SW 1271 (cell line): ENCODE measurements at regions not wholly inside any gene's neighbourhood (a gene's known extent, or its start where the extent isn't known, plus 50 kb on each side); places are given as distances from the start of the nearest gene placed in this dataset.

ENCODE experiments used
- DNase-seq, 2 experiments: peaks; one replicate each; lab custom pipeline; 2025; lab: John Stamatoyannopoulos, UW

- DNase-seq = no peak
These were observed 419.3 kb upstream of the ADAMTS16 start for GRCh38 chr5:4720831-4721230.

GRCh38 chr5:4722886-4723285, 417.2 kb upstream of the ADAMTS16 start:
- DNase-seq = no peak

- no peak for DNase-seq
These were observed 414.5 kb upstream of the ADAMTS16 start for GRCh38 chr5:4725594-4725993.

- no peak for DNase-seq
These were observed 409.9 kb upstream of the ADAMTS16 start for GRCh38 chr5:4730279-4730678.

GRCh38 chr5:4734348-4734747, 405.8 kb upstream of the ADAMTS16 start:
- DNase-seq = no peak

GRCh38 chr5:4735261-4735660, 404.9 kb upstream of the ADAMTS16 start:
- no peak for DNase-seq

GRCh38 chr5:4737868-4738267, 402.3 kb upstream of the ADAMTS16 start:
- DNase-seq = no peak

- no peak for DNase-seq
These were observed 401.8 kb upstream of the ADAMTS16 start for GRCh38 chr5:4738298-4738697.

GRCh38 chr5:4740156-4740555, 400.0 kb upstream of the ADAMTS16 start:
- DNase-seq = no peak

GRCh38 chr5:4758550-4758949, 381.6 kb upstream of the ADAMTS16 start:
- DNase-seq = no peak

- no peak for DNase-seq
These were observed 381.1 kb upstream of the ADAMTS16 start for GRCh38 chr5:4758996-4759395.

- DNase-seq = no peak
These were observed 377.8 kb upstream of the ADAMTS16 start for GRCh38 chr5:4762316-4762715.

GRCh38 chr5:4765411-4765810, 374.7 kb upstream of the ADAMTS16 start:
- DNase-seq = no peak

GRCh38 chr5:4766101-4766500, 374.0 kb upstream of the ADAMTS16 start:
- DNase-seq = no peak

- no peak for DNase-seq
These were observed 367.5 kb upstream of the ADAMTS16 start for GRCh38 chr5:4772591-4772990.

GRCh38 chr5:4773827-4774317, 366.3 kb upstream of the ADAMTS16 start:
- DNase-seq = no peak

- DNase-seq = no peak
These were observed 362.7 kb upstream of the ADAMTS16 start for GRCh38 chr5:4777435-4777834.

GRCh38 chr5:4780633-4781032, 359.5 kb upstream of the ADAMTS16 start:
- no peak for DNase-seq

- no peak for DNase-seq
These were observed 358.8 kb upstream of the ADAMTS16 start for GRCh38 chr5:4781299-4781698.

GRCh38 chr5:4785971-4786370, 354.2 kb upstream of the ADAMTS16 start:
- DNase-seq = no peak

GRCh38 chr5:4797445-4797844, 342.7 kb upstream of the ADAMTS16 start:
- no peak for DNase-seq

GRCh38 chr5:4802044-4802443, 338.1 kb upstream of the ADAMTS16 start:
- DNase-seq = no peak

GRCh38 chr5:4804691-4805360, 335.3 kb upstream of the ADAMTS16 start:
- no peak for DNase-seq

- DNase-seq = no peak
These were observed 325.1 kb upstream of the ADAMTS16 start for GRCh38 chr5:4815002-4815401.
